Endothelial cell of umbilical vein (primary cell): ENCODE measurements at regions not wholly inside any gene's neighbourhood (a gene's known extent, or its start where the extent isn't known, plus 50 kb on each side); places are given as distances from the start of the nearest gene placed in this dataset.

Experiments
- BruUV-seq: library from RNA; stranded (reverse); fragments of 400-500 nt; replicated peaks from 2 replicates; lab custom pipeline; 2021; lab: Mats Ljungman, UMichigan
- CTCF ChIA-PET: fragments of 300-600, 350-600 bp; sonication (Branson Sonifier 250); formaldehyde crosslinking; loops from one replicate; lab custom pipeline; 2021; ENCODE audit warnings: antibody characterized with exemption, inconsistent platforms; lab: Charles Lee
- POLR2A ChIA-PET: fragments of 300-600, 350-600 bp; sonication (Branson Sonifier 250); formaldehyde crosslinking; loops from one replicate; lab custom pipeline; 2021; ENCODE audit warnings: antibody characterized with exemption, inconsistent platforms; lab: Charles Lee
- DNase-seq: peaks from one replicate; pipeline ENCODE4 v3.0.0-alpha.2; 2011; ENCODE audit warnings: low read depth, low spot score
- FAIRE-seq: peaks from 2 replicates; lab custom pipeline; 2011; peaks lifted over from hg19 to GRCh38; lab: Jason Lieb, UNC
- H2AFZ ChIP-seq: 2 replicates; pipeline ENCODE4 v1.6.0; 2012; ENCODE audit warnings: low read depth, low read length, control low read depth, inconsistent platforms
- H3K27ac ChIP-seq: 2 replicates; pipeline ENCODE4 v1.5.1; 2011; ENCODE audit warnings: low read depth, mild to moderate bottlenecking, control low read depth, low read length, moderate library complexity; ENCODE audit not compliant: insufficient read depth
- H3K27me3 ChIP-seq, 2 experiments: 2 replicates each; pipeline versions ENCODE4 v1.6.0 to v1.6.1; 2011; ENCODE audit warnings: low read length in 2 of 2, mixed read lengths in 1 of 2; ENCODE audit not compliant: control insufficient read depth in 2 of 2, insufficient read depth in 2 of 2
- H3K36me3 ChIP-seq, 2 experiments: 2 replicates in 1 of 2; 3 replicates in 1 of 2; pipeline ENCODE4 v1.5.1; 2011; ENCODE audit warnings: low read length in 2 of 2, mild to moderate bottlenecking in 1 of 2, moderate library complexity in 1 of 2; ENCODE audit not compliant: control insufficient read depth in 2 of 2, insufficient read depth in 2 of 2; ENCODE audit errors: extremely low read depth in 1 of 2
- H3K4me1 ChIP-seq: 3 replicates; pipeline ENCODE4 v1.5.1; 2011; ENCODE audit warnings: mild to moderate bottlenecking, low read length; ENCODE audit not compliant: control insufficient read depth, insufficient read depth; ENCODE audit errors: extremely low read depth
- H3K4me2 ChIP-seq: 2 replicates; pipeline ENCODE4 v1.6.1; 2011; ENCODE audit warnings: low read length, control low read depth, mixed read lengths; ENCODE audit not compliant: insufficient read depth
- H3K4me3 ChIP-seq, 3 experiments: fragments of 200-600 bp in 1 of 3; sonication (generic), shearing (Covaris generic) in 1 of 3; replicated peaks in 1 of 3; 2 replicates each; pipeline ENCODE4 v1.5.1; 2011 to 2016; ENCODE audit warnings: control low read depth in 3 of 3, low read length in 3 of 3, mild to moderate bottlenecking in 2 of 3, inconsistent platforms in 1 of 3, low read depth in 1 of 3, moderate library complexity in 1 of 3; ENCODE audit not compliant: insufficient read depth in 1 of 3
- H3K79me2 ChIP-seq: 2 replicates; pipeline ENCODE4 v1.6.0; 2012; ENCODE audit warnings: low read length, inconsistent platforms; ENCODE audit not compliant: control insufficient read depth, insufficient read depth
- H3K9ac ChIP-seq: replicated peaks from 2 replicates; pipeline ENCODE3; 2011; ENCODE audit warnings: low read length, control low read depth; ENCODE audit not compliant: insufficient read depth; ENCODE audit errors: extremely low read depth
- H3K9me1 ChIP-seq: replicated peaks from 3 replicates; pipeline ENCODE4 v1.6.0; 2011; ENCODE audit warnings: mild to moderate bottlenecking, low read length; ENCODE audit not compliant: control insufficient read depth, insufficient read depth; ENCODE audit errors: extremely low read depth
- H3K9me3 ChIP-seq: replicated peaks from 2 replicates; pipeline ENCODE4 v1.5.1; 2012; ENCODE audit warnings: low read length, inconsistent platforms; ENCODE audit not compliant: control insufficient read depth, insufficient read depth
- H4K20me1 ChIP-seq: replicated peaks from 2 replicates; pipeline ENCODE3; 2011; ENCODE audit warnings: mild to moderate bottlenecking, low read length; ENCODE audit not compliant: control insufficient read depth, insufficient read depth; ENCODE audit errors: extremely low read depth
- CTCF ChIP-seq, 2 donors: IDR thresholded peaks; 1 replicate in 1 of 2; 2 replicates in 1 of 2; pipeline ENCODE4 v1.5.1; 2011; ENCODE audit warnings: low read length in 2 of 2, mild to moderate bottlenecking in 2 of 2, moderate library complexity in 2 of 2, control low read depth in 1 of 2, inconsistent platforms in 1 of 2, low read depth in 1 of 2; ENCODE audit not compliant: insufficient read depth in 1 of 2; ENCODE audit errors: extremely low read depth in 1 of 2
- EZH2 ChIP-seq: IDR thresholded peaks from 2 replicates; pipeline ENCODE4 v1.6.1; 2012; ENCODE audit warnings: borderline replicate concordance, low read depth, mild to moderate bottlenecking, moderate library complexity, low read length, inconsistent platforms; ENCODE audit not compliant: severe bottlenecking
- FOS ChIP-seq: IDR thresholded peaks from 2 replicates; pipeline ENCODE4 v1.6.1; 2011; ENCODE audit warnings: mild to moderate bottlenecking, low read length, moderate library complexity, borderline replicate concordance; ENCODE audit not compliant: insufficient read depth
- GATA2 ChIP-seq: IDR thresholded peaks from 2 replicates; pipeline ENCODE4 v1.7.0; 2011; ENCODE audit warnings: low read depth, mild to moderate bottlenecking, moderate library complexity, mixed read lengths, low read length; ENCODE audit not compliant: insufficient read length, insufficient read depth
- JUN ChIP-seq: IDR thresholded peaks from 2 replicates; pipeline ENCODE4 v1.6.1; 2011; ENCODE audit warnings: borderline replicate concordance, low read depth; ENCODE audit not compliant: insufficient read length, insufficient read depth
- MAX ChIP-seq: IDR thresholded peaks from 2 replicates; pipeline ENCODE4 v1.6.1; 2011; ENCODE audit not compliant: insufficient read depth, insufficient read length
- MYC ChIP-seq: IDR thresholded peaks from one replicate; pipeline ENCODE4 v1.6.1; 2011; ENCODE audit warnings: mild to moderate bottlenecking, low read depth, low read length
- POLR2AphosphoS5 ChIP-seq: IDR thresholded peaks from 2 replicates; pipeline ENCODE4 v1.6.1; 2012; ENCODE audit warnings: low read depth, mild to moderate bottlenecking, control low read depth, low read length, moderate library complexity; ENCODE audit not compliant: insufficient read depth
- dilution Hi-C: fragments of 300-500 bp; cut with MboI; formaldehyde crosslinking; loops from one replicate; pipeline ENCODE4 v1.15.0; 2019; ENCODE audit warnings: low sequenced_read_pairs; ENCODE audit not compliant: extremely low pct_ligation_motif_present
- intact Hi-C: fragments of 100-400 bp; cut with micrococcal nuclease; formaldehyde crosslinking; loops from one replicate; pipeline ENCODE4 v1.10.0; 2022

GRCh38 chr4:32393806-32394205 is 1673.6 kb downstream of the PCDH7 start:
- Histone ChIP-seq H3K27me3 (no peaks in the 10 kb centered on the region), H3K9ac (no peak overlapping the region), H4K20me1 (no peaks in the 10 kb centered on the region), H3K27ac (no peak overlapping the region), H3K4me2 (no peak overlapping the region), H2AFZ (no peak overlapping the region), H3K9me1 (no peaks in the 10 kb centered on the region), H3K36me3 (no peaks in the 10 kb centered on the region), H3K9me3 (no peaks in the 10 kb centered on the region), H3K4me3 (no peak overlapping the region), H3K4me1 (no peaks in the 10 kb centered on the region), H3K79me2 (no peaks in the 10 kb centered on the region)
- no TSS peak for BruUV-seq
- FAIRE-seq = no peak
- dilution Hi-C loops = no loop called here
- TF ChIP-seq GATA2 = no peak
- no peak for TF ChIP-seq POLR2AphosphoS5
- no peak for TF ChIP-seq EZH2
- TF ChIP-seq CTCF (IDR thresholded peaks at IDR 0.05; ENCODE audit: extremely low read depth in 1 of 2, insufficient read depth in 1 of 2, low read depth in 1 of 2, low read length in 2 of 2) = no peak
- no peak for TF ChIP-seq MAX
- TF ChIP-seq JUN = no peak
- DNase-seq = no peak
- POLR2A ChIA-PET = no interaction called here
- CTCF ChIA-PET = no interaction called here
- intact Hi-C loops = no loop called here

GRCh38 chr4:32394255-32394654 is 1674.1 kb downstream of the PCDH7 start:
- Histone ChIP-seq H3K4me2 (no peak overlapping the region), H3K9me3 (no peaks in the 10 kb centered on the region), H3K9me1 (no peaks in the 10 kb centered on the region), H3K27ac (no peak overlapping the region), H3K4me1 (no peaks in the 10 kb centered on the region), H2AFZ (no peak overlapping the region), H3K4me3 (no peak overlapping the region), H3K27me3 (no peaks in the 10 kb centered on the region), H3K9ac (no peak overlapping the region), H3K36me3 (no peaks in the 10 kb centered on the region), H4K20me1 (no peaks in the 10 kb centered on the region), H3K79me2 (no peaks in the 10 kb centered on the region)
- no peak for TF ChIP-seq MYC
- TF ChIP-seq MAX = no peak
- no peak for TF ChIP-seq EZH2
- no peak for TF ChIP-seq FOS
- no peak for TF ChIP-seq JUN
- ChIA-PET CTCF (no interaction called here), POLR2A (no interaction called here)
- intact Hi-C loops = no loop called here
- BruUV-seq = no TSS peak
- DNase-seq (no peak), FAIRE-seq (no peak)
- dilution Hi-C loops = no loop called here
